ENCODE measurements at regions not wholly inside any gene's neighbourhood (a gene's known extent, or its start where the extent isn't known, plus 50 kb on each side); places are given as distances from the start of the nearest gene placed in this dataset.

DNA sequence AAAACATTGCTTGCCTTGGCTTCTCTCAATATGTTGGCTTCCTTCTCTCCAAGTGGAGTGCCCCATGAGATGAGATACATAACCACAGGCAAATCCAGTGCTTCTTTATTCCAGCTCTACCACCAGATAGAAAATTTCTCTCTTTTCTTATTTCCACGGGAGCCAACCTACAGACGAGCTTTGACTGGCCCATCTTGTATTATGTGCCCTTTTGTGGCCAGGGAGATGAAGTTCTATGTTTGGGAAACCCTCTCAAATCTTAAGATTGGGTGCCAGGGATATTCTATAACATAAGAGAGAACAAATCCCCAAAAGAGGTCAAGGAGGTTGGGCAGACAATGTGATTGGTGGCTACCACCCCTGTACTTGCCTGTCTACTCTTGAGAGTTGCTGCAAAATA is 351.8 kb downstream of the ZNF326 start:
- TF ChIP-seq, protein P1, sequence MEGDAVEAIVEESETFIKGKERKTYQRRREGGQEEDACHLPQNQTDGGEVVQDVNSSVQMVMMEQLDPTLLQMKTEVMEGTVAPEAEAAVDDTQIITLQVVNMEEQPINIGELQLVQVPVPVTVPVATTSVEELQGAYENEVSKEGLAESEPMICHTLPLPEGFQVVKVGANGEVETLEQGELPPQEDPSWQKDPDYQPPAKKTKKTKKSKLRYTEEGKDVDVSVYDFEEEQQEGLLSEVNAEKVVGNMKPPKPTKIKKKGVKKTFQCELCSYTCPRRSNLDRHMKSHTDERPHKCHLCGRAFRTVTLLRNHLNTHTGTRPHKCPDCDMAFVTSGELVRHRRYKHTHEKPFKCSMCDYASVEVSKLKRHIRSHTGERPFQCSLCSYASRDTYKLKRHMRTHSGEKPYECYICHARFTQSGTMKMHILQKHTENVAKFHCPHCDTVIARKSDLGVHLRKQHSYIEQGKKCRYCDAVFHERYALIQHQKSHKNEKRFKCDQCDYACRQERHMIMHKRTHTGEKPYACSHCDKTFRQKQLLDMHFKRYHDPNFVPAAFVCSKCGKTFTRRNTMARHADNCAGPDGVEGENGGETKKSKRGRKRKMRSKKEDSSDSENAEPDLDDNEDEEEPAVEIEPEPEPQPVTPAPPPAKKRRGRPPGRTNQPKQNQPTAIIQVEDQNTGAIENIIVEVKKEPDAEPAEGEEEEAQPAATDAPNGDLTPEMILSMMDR (IDR thresholded peaks at IDR 0.05 in 4 of 5, conservative IDR thresholded peaks at IDR 0.05 in 1 of 5): no peak
- no peak for TF ChIP-seq POLR2A (IDR thresholded peaks at IDR 0.05)
